WTC11 (cell line): ENCODE measurements at regions not wholly inside any gene's neighbourhood (a gene's known extent, or its start where the extent isn't known, plus 50 kb on each side); places are given as distances from the start of the nearest gene placed in this dataset.

Experiments
- PREB ChIP-seq: sonication (generic); formaldehyde crosslinking; IDR thresholded peaks from 2 replicates; pipeline ENCODE4 v1.8.1; 2022; ENCODE audit warnings: mild to moderate bottlenecking, missing genetic modification reagents, moderate library complexity, borderline replicate concordance
- SMAD3 ChIP-seq: sonication (generic); formaldehyde crosslinking; IDR thresholded peaks from 2 replicates; pipeline ENCODE4 v1.8.0; 2022; ENCODE audit warnings: missing genetic modification reagents, mild to moderate bottlenecking, borderline replicate concordance

- TF ChIP-seq PREB (no peak), SMAD3 (CRISPR knock-in tag) (no peak)
Measured at GRCh38 chr10:64658528-64658927, 1137.3 kb downstream of the REEP3 start.
